Activated T-helper 1 cell treated with anti-CD3 and anti-CD28 coated beads, Interleukin-12 subunit alpha, Interleukin-12 subunit beta, Interleukin-2, Interleukin-4 antibody, amounts not matched to agents 30 ng/mL and 10 ng/mL and 1 ng/mL, durations not matched to agents 14 hours and 24 hours and 36 hours (primary cell): ENCODE measurements at regions not wholly inside any gene's neighbourhood (a gene's known extent, or its start where the extent isn't known, plus 50 kb on each side); places are given as distances from the start of the nearest gene placed in this dataset.
A peak's percentile ranks its signal among the peaks of the same experiment; 100 is the strongest.
"Not testable (repeated sequence)": the region's sequence is repeated elsewhere in the genome, so short reads cannot be mapped to it uniquely, and the experiment has no call there.

Experiments
- DNase-seq: peaks from one replicate; pipeline ENCODE4 v3.0.0; 2021; ENCODE audit warnings: low spot score
- H3K27ac Mint-ChIP-seq: one replicate; pipeline ENCODE4 v1.8.0; 2021; ENCODE audit warnings: mild to moderate bottlenecking, mixed read lengths
- H3K27me3 Mint-ChIP-seq: one replicate; pipeline ENCODE4 v1.8.0; 2022; ENCODE audit warnings: mild to moderate bottlenecking, moderate library complexity, mixed read lengths; ENCODE audit not compliant: insufficient read depth
- H3K36me3 Mint-ChIP-seq: one replicate; pipeline ENCODE4 v1.8.0; 2021; ENCODE audit warnings: low read depth, mixed read lengths
- H3K4me1 Mint-ChIP-seq: one replicate; pipeline ENCODE4 v1.8.0; 2021; ENCODE audit warnings: low read depth, mixed read lengths
- H3K4me3 Mint-ChIP-seq: one replicate; pipeline ENCODE4 v1.8.0; 2021; ENCODE audit warnings: mild to moderate bottlenecking, moderate library complexity, mixed read lengths
- H3K9me3 Mint-ChIP-seq: one replicate; pipeline ENCODE4 v1.8.0; 2021; ENCODE audit warnings: mixed read lengths
- intact Hi-C: fragments of 100-400 bp; cut with micrococcal nuclease; formaldehyde crosslinking; loops from one replicate; pipeline ENCODE4 v1.15.1; 2024

DNA sequence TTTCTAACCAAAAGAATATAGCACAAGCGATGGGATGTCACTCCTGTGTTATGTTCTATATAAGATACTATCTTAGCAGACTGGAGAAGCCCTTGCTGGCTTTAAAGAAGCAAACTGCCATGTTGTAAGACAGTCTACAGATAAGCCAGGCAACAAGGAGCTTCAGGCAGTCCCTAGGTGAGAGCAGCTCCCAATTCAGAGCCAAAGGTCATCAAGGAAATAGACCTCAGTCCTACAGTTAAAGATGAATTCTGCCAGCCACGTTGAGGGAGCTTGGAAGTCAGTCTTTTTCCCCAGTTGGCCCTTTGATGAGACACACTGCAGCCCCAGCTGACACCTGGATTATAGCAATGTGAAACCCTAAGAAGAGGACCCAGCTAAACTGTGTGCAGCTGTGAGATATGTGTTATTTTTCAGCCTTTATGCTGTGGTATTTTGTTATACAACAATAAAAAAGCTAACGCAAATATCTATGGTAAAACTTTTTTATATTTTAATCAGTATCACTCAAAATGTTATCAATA lies 102.5 kb upstream of the AKAP13 start:
- Mint-ChIP-seq H3K27ac (no peak overlapping the region), H3K4me1 (peaks cover 14% of the 10 kb centered on the region), H3K4me3 (no peak overlapping the region), H3K9me3 (no peaks in the 10 kb centered on the region), H3K36me3 (no peaks in the 10 kb centered on the region), H3K27me3 (no peaks in the 10 kb centered on the region)
- DNase-seq, result no peak
- intact Hi-C loops, result no loop called here

DNA sequence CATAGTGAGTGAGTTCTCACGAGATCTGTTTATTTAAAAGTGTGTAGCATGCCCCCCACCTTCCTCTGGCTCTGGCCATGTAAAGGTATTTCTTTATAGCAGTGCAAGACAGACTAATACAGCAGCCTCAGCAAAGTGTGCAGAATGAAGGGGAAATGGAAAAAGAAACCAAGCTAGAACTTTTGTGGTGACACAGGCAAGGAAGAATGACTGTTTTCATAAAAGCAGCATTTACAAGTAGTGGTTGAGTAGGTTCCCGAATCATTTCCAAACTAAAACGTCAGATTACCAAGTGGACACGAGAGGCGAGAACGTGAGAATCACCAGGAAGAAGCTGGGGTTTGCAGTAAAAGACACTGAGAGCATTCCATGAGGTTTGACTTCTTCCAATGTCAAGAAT lies 100.2 kb upstream of the AKAP13 start:
- Mint-ChIP-seq H3K4me3 (no peak overlapping the region), H3K4me1 (peaks cover 14% of the 10 kb centered on the region), H3K9me3 (no peaks in the 10 kb centered on the region), H3K27me3 (peaks cover 2% of the 10 kb centered on the region), H3K36me3 (no peaks in the 10 kb centered on the region), H3K27ac (no peak overlapping the region)
- DNase-seq, result no peak
- intact Hi-C loops, result no loop called here

DNA sequence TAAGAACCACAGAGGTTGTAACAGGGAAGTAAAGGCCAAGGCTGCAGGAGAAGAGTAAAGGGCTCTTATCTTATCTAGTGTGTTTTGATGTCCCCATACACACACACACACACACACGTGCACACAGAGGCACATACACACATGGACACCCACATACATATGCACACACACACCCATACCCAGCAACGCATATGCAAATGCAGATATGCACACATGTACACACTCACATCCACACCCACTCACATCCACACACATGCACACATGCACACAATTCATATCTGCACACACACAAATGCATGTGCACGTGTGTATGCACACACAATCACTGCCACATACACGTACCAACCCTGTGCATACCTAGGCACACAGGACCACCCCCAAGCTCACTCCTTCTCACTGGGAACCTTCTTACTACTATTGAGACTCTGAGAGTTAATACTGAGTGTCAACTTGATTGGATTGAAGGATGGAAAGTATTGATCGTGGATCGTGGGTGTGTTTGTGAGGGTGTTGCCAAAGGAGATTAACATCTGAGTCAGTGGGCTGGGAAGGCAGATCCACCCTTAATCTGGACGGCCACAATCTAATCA lies 99.0 kb upstream of the AKAP13 start:
- peaks cover 14% of the 10 kb centered on the region for H3K4me1 Mint-ChIP-seq
- H3K4me3 Mint-ChIP-seq, result no peak overlapping the region

DNA sequence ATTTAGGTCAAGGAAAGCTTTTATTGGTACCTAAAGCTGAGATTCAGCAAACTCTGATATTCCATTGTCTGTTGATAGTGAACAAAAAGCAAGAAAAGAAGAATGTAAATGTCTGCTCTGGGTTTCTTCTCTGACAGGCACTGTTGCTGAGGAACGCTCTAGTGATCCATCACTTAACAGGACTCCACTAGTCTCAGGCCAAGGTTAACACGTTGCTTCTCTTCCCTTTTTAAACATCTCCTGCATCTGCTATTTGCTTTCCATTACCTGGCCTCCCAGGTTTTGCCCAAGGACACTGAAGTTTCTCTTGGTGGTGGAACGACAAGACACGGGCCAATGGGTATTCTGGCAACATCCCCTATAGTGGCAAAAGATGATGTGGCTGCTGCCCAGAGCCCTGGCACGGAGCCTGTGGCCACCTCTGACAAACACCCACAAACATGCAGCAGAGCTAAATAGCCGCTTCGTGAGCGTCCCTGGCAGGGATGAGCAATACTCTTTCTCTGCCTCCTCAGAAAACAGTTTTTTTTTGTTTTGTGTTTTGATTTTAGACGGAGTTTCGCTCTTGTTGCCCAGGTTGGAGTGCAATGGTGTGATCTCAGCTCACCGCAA lies 97.8 kb upstream of the AKAP13 start:
- Mint-ChIP-seq H3K27ac (no peak overlapping the region), H3K4me3 (no peak overlapping the region), H3K36me3 (no peaks in the 10 kb centered on the region), H3K27me3 (peaks cover 9% of the 10 kb centered on the region), H3K9me3 (no peaks in the 10 kb centered on the region), H3K4me1 (peaks cover 14% of the 10 kb centered on the region)
- DNase-seq, result no peak
- intact Hi-C loops, result no loop called here

More for the DNA sequence above, 99.0 kb upstream of the AKAP13 start:
- intact Hi-C loops, result no loop called here
- H3K36me3 Mint-ChIP-seq, result no peaks in the 10 kb centered on the region
- H3K27ac Mint-ChIP-seq, result no peak overlapping the region
- peaks cover 4% of the 10 kb centered on the region for H3K27me3 Mint-ChIP-seq
- no peak for DNase-seq
- H3K9me3 Mint-ChIP-seq, result no peaks in the 10 kb centered on the region

DNA sequence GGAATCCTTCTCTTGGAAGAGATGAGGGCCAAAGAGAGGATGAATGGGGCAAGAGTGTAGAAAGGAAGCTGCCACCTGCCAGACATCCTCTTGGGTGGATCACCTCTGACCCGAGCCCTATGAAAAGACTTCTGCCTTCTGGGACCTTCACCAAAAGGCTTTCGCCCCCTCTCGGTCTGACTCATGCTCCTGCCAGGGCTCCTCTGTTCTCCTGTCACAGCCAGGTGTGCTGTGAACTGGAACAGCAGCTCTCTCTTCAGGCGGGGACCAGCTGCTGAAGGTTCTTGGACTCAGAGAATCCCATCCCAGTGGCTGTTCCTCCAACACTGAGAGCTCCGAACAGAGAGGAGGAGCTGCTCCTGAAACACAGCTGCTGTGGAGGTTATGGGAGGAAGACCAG lies 96.6 kb upstream of the AKAP13 start:
- not testable (repeated sequence) for H3K9me3 Mint-ChIP-seq
- peaks cover 14% of the 10 kb centered on the region for H3K4me1 Mint-ChIP-seq

DNA sequence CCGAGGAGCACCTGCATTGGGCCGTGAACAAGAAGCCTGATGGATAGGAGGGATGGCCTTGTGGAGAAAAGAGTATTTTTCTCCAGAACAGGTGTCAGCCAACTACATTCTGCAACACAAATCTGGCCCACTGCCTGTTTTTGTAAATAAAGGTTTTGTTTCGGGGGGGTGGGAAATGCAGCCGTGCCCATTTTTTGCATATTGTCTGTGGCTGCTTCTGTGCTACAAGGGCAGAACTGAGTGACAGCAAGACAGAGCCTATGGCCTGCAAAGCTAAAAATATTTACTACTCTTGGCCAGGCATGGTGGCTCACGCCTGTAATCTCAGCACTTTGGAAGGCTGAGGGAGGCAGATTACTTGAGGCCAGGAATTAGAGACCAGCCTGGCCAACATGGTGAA lies 95.9 kb upstream of the AKAP13 start:
- Mint-ChIP-seq H3K9me3 (no peaks in the 10 kb centered on the region), H3K27me3 (peaks cover 14% of the 10 kb centered on the region), H3K4me3 (no peak overlapping the region), H3K36me3 (no peaks in the 10 kb centered on the region), H3K4me1 (peaks cover 11% of the 10 kb centered on the region), H3K27ac (no peak overlapping the region)
- no peak for DNase-seq
- intact Hi-C loops, result no loop called here

More for the DNA sequence above, 96.6 kb upstream of the AKAP13 start:
- H3K36me3 Mint-ChIP-seq, intact Hi-C loops, DNase-seq, H3K4me3 Mint-ChIP-seq, H3K27ac Mint-ChIP-seq: not testable (repeated sequence)
- peaks cover 12% of the 10 kb centered on the region for H3K27me3 Mint-ChIP-seq

DNA sequence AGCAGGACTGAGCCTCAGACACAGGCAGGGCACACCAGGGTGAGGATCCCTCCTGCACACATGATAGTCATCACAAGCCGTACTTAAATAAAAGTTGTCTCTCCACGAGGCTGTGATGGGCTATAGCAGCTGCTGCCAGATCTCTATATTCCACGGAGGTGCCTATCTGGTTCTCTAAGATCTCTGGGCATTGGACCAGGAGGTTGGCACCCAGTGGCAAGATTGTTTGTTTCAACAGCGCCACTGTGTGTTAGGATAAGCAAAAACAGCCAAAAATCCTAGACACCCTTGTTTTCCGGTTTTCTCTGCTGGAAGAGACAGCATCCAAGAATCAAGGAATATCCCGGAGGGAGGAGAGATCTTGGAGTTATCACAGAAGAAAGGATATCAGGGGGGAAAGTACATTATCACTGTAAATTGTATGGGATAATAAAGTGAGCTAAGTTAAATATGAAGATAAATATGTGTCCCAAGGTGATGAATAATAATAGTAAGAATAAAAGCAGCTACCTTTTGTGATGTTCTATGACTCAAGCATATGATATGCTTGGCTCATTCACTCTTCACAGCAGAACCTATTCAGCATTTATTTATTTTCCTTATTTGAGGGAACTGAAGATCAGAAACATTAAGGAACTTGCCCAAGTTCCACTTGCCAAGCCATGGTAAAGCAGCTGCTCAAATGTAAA lies 90.6 kb upstream of the AKAP13 start:
- intact Hi-C loops, result loop anchor here (10.0 kb wide), 2 partner anchors 295 to 555 kb away; no protein-coding TSS in a partner anchor
- no peak overlapping the region for H3K27ac Mint-ChIP-seq
- H3K36me3 Mint-ChIP-seq, result no peaks in the 10 kb centered on the region
- no peak for DNase-seq
- H3K4me1 Mint-ChIP-seq, result no peaks in the 10 kb centered on the region
- H3K27me3 Mint-ChIP-seq, result peaks cover 21% of the 10 kb centered on the region
- no peak overlapping the region for H3K4me3 Mint-ChIP-seq
- no peaks in the 10 kb centered on the region for H3K9me3 Mint-ChIP-seq

DNA sequence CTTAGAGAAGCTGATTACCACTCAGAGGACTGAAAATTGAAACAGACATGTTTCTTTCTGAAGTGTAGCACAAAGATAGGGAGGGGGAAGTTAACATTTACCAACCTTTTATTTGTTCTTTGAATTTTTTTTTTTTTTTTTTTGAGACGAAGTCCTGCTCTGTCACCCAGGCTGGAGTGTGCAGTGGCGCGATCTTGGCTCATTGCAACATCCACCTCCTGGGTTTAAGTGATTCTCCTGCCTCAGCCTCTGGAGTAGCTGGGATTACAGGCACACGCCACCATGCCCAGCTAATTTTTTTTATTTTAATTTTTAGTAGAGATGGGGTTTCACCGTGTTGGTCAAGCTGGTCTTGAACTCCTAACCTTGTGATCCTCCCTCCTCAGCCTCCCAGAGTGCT lies 87.8 kb upstream of the AKAP13 start:
- DNase-seq, H3K27ac Mint-ChIP-seq, H3K4me3 Mint-ChIP-seq, H3K36me3 Mint-ChIP-seq, H3K9me3 Mint-ChIP-seq: not testable (repeated sequence)
- intact Hi-C loops, result loop anchor here (10.0 kb wide), 2 partner anchors 292 to 552 kb away; no protein-coding TSS in a partner anchor
- H3K4me1 Mint-ChIP-seq, result peaks cover 15% of the 10 kb centered on the region
- H3K27me3 Mint-ChIP-seq, result peaks cover 16% of the 10 kb centered on the region

DNA sequence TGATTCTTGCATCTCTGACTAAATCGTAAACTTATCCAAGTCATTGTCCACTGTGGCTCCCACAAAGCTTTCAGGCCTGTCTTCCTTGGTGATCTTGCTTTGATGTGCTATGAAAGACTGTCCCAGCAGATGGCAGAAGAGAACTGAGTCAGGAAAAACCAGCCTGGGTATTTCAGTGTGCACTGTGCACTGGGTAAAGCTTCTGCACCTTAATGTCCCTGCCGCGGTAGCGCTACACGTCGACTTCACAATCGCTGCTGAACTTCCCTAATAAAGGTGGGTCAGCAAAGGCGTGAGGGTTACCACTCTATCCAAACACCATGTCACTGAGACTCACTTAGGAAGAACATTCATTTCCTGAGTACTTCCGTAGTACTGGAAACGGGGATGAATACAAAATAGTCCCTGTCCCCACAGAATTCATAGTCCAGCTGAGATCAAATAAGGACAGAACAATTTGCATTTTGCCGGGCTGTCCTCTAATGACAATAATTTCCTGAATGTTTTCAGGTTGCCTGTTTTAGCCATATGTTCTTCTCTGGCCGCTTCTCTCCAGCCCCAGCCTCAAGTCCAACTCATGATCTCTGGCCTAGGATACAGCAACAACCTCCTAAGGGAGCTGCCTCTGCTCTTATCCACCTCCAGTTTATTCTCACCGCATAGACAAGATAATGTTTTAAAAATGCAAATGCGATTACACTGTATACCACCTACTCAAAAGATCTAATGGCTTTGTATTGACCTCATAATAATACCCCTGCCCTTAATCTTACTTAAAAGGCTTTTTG lies 83.6 kb upstream of the AKAP13 start:
- no peaks in the 10 kb centered on the region for H3K9me3 Mint-ChIP-seq
- intact Hi-C loops, result loop anchor here (1.0 to 10.0 kb wide), 9 partner anchors 21 to 548 kb away; partner anchors contain the start of gene AKAP13
- peak overlapping the region; percentile 34 for H3K4me3 Mint-ChIP-seq
- H3K4me1 Mint-ChIP-seq, result peaks cover 18% of the 10 kb centered on the region
- no peak overlapping the region for H3K27ac Mint-ChIP-seq
- no peaks in the 10 kb centered on the region for H3K36me3 Mint-ChIP-seq
- H3K27me3 Mint-ChIP-seq, result peaks cover 5% of the 10 kb centered on the region
- peak; percentile 68 for DNase-seq

DNA sequence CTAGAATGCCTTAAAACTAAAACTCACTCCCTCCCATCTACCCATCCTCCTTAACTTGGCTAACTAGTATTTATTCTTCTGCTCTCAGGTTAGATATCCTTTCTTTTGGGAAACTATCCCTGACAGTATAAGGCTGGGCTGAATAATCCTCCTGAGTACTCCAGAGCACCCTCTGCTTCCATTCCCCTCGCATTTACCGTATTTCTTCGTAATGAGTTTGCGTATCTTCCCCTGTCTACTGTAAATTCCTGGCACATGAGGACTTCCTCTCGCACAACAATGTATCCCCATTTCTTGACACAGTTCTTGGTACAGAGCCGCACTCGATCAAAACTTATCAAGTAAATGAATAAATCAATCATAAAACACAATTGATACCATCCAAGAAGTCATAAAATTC lies 82.9 kb upstream of the AKAP13 start:
- no peaks in the 10 kb centered on the region for H3K9me3 Mint-ChIP-seq

DNA sequence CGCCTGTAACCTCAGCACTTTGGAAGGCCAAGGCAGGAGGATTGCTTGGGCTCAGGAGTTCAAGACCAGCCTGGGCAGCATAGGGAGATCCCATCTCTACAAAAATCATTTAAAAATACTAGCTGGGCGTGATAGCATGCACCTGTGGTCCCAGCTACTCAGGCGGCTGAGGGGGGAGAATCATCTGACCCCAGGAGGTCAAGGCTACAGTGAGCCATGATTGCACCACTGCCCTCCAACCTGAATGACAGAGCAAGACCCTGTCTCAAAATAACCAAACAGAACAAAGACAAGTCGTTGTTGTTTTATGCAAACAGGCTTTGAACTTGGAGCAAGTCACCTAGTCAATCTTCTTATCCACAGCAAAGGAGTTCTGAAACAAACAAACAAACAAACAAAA lies 82.0 kb upstream of the AKAP13 start:
- Mint-ChIP-seq H3K27ac (no peak overlapping the region), H3K27me3 (peaks cover 1% of the 10 kb centered on the region), H3K9me3 (no peaks in the 10 kb centered on the region), H3K36me3 (no peaks in the 10 kb centered on the region), H3K4me3 (no peak overlapping the region), H3K4me1 (peaks cover 18% of the 10 kb centered on the region)
- intact Hi-C loops, result loop anchor here (10.0 kb wide), 2 partner anchors 286 to 546 kb away; no protein-coding TSS in a partner anchor
- no peak for DNase-seq

More for the DNA sequence above, 82.9 kb upstream of the AKAP13 start:
- Mint-ChIP-seq H3K4me3 (no peak overlapping the region), H3K27ac (no peak overlapping the region), H3K36me3 (no peaks in the 10 kb centered on the region), H3K4me1 (peaks cover 18% of the 10 kb centered on the region), H3K27me3 (peaks cover 1% of the 10 kb centered on the region)
- DNase-seq, result no peak
- intact Hi-C loops, result loop anchor here (2.0 to 10.0 kb wide), 3 partner anchors 287 to 547 kb away; no protein-coding TSS in a partner anchor

DNA sequence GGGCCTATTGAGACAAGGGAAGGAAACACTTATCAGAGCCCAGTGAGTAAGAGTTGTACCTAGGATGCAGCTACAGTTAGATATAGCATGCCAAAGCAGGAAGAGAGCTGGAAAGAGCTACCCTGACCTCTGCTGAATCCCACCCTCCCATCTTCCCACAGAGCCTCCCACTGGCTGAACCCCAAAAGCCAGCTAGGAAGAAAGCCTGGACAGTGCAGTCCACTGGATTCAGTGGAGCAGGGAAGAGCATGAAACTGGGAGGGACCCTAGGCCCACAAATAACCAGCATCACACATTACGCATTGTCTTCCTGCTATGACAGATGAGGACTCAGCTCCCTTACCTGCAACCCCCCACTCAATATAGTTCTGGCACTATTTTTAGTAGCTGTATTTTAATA lies 81.5 kb upstream of the AKAP13 start:
- H3K27ac Mint-ChIP-seq, result no peak overlapping the region
- peaks cover 1% of the 10 kb centered on the region for H3K27me3 Mint-ChIP-seq
- no peak for DNase-seq
- no peaks in the 10 kb centered on the region for H3K36me3 Mint-ChIP-seq
- H3K4me3 Mint-ChIP-seq, result no peak overlapping the region
- no peaks in the 10 kb centered on the region for H3K9me3 Mint-ChIP-seq
- peaks cover 18% of the 10 kb centered on the region for H3K4me1 Mint-ChIP-seq
- intact Hi-C loops, result loop anchor here (10.0 kb wide), 2 partner anchors 286 to 546 kb away; no protein-coding TSS in a partner anchor
